ENCODE measurements at regions not wholly inside any gene's neighbourhood (a gene's known extent, or its start where the extent isn't known, plus 50 kb on each side); places are given as distances from the start of the nearest gene placed in this dataset.

DNA sequence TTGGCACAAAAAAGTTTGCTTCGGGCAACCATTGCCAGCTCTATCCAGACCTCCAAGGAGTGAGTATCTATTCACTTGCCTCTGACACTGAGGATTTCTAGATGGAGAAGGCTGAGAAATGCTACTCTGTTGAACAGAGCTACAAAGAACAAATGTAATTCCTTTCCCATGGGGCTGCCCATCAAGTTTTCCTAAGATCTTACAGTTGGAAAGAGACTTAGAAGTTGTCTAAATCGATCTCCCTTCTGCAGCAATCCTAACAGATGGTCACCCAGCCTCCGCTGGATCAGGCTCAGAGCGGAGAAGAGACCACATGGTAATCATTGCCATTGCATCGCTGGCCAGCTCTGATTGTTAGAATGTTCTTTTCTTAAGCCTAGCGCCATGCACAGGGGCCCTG lies 110.1 kb upstream of the BCL2L14 start:
- intact Hi-C loops (cut with DNase I) = no loop called here
- Histone ChIP-seq H3K27me3 (no peaks in the 10 kb centered on the region), H3K9me3 (replicated peaks in 1 of 3) (no peaks in the 10 kb centered on the region), H3K36me3 (replicated peaks in 1 of 2) (no peaks in the 10 kb centered on the region), H3K4me3 (no peak overlapping the region), H3K4me1 (replicated peaks in 1 of 2) (no peaks in the 10 kb centered on the region), H3K27ac (no peak overlapping the region)
- TF ChIP-seq, protein P1, sequence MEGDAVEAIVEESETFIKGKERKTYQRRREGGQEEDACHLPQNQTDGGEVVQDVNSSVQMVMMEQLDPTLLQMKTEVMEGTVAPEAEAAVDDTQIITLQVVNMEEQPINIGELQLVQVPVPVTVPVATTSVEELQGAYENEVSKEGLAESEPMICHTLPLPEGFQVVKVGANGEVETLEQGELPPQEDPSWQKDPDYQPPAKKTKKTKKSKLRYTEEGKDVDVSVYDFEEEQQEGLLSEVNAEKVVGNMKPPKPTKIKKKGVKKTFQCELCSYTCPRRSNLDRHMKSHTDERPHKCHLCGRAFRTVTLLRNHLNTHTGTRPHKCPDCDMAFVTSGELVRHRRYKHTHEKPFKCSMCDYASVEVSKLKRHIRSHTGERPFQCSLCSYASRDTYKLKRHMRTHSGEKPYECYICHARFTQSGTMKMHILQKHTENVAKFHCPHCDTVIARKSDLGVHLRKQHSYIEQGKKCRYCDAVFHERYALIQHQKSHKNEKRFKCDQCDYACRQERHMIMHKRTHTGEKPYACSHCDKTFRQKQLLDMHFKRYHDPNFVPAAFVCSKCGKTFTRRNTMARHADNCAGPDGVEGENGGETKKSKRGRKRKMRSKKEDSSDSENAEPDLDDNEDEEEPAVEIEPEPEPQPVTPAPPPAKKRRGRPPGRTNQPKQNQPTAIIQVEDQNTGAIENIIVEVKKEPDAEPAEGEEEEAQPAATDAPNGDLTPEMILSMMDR (IDR thresholded peaks at IDR 0.05) = no peak
- TF ChIP-seq POLR2A (IDR thresholded peaks at IDR 0.05) = no peak
- DNase-seq = no peak
- 92 to 96% (median 95%) methylated on average over 6 of the region's 6 CpGs for WGBS, 4 donors

DNA sequence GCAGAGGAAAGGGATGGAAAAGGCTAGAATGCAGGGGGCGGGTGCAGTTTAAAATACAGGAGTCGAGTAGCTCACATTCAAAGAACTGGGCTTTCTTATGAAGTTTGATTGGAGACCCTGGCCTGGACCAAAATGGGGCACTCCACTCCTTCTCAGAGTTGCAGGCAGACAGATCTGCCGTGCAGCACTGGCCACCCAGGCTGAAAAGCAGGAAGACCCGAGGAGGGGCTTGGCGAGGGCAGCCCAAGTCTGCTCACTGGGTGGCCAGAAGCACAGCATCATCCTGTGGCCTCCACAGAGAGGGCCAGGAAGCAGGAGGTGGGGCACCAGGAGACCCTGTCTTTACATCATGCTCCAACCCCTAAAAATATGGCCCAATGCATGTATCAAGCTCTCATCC lies 109.1 kb upstream of the BCL2L14 start:
- DNase-seq = no peak
- H3K36me3 ChIP-seq (replicated peaks in 1 of 2) = no peaks in the 10 kb centered on the region
- no peak overlapping the region for H3K27ac ChIP-seq
- 62 to 79% (median 73%) methylated on average over 5 of the region's 5 CpGs for WGBS, 4 donors
- intact Hi-C loops (cut with DNase I) = no loop called here
- H3K27me3 ChIP-seq = no peaks in the 10 kb centered on the region
- no peak overlapping the region for H3K4me3 ChIP-seq
- no peak for TF ChIP-seq POLR2A (IDR thresholded peaks at IDR 0.05)
- TF ChIP-seq, protein P1 (IDR thresholded peaks at IDR 0.05) = no peak
- H3K4me1 ChIP-seq (replicated peaks in 1 of 2) = no peaks in the 10 kb centered on the region
- no peaks in the 10 kb centered on the region for H3K9me3 ChIP-seq (replicated peaks in 1 of 3)

DNA sequence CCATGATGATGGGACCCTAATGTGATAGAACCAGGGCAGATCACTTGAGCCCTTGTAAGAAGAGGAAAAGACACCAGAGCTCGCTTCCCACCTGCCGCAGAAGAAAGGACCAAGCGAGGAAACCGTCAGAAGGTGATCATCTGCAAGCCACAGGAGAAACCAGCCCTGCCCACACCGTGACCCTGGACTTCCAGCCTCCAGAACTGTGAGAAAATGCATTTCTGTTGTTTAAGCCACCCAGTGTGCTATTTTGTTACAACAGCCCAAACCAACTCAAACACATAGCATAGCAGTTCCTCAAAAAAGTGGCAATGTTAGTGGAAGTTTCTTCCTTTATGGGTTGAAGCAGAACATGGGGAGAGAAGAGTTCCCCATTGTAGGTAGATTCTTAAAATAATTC lies 107.9 kb upstream of the BCL2L14 start:
- H3K36me3 ChIP-seq (replicated peaks in 1 of 2) = no peaks in the 10 kb centered on the region
- intact Hi-C loops (cut with DNase I) = no loop called here
- H3K9me3 ChIP-seq (replicated peaks in 1 of 3) = no peaks in the 10 kb centered on the region
- no peak for DNase-seq
- TF ChIP-seq, protein P1 (IDR thresholded peaks at IDR 0.05) = no peak
- no peak for TF ChIP-seq POLR2A (IDR thresholded peaks at IDR 0.05)
- H3K27me3 ChIP-seq = no peaks in the 10 kb centered on the region
- WGBS, 4 donors = 91 to 97% (median 94%) methylated on average over 5 of the region's 5 CpGs
- H3K27ac ChIP-seq = no peak overlapping the region
- no peaks in the 10 kb centered on the region for H3K4me1 ChIP-seq (replicated peaks in 1 of 2)
- H3K4me3 ChIP-seq = no peak overlapping the region

DNA sequence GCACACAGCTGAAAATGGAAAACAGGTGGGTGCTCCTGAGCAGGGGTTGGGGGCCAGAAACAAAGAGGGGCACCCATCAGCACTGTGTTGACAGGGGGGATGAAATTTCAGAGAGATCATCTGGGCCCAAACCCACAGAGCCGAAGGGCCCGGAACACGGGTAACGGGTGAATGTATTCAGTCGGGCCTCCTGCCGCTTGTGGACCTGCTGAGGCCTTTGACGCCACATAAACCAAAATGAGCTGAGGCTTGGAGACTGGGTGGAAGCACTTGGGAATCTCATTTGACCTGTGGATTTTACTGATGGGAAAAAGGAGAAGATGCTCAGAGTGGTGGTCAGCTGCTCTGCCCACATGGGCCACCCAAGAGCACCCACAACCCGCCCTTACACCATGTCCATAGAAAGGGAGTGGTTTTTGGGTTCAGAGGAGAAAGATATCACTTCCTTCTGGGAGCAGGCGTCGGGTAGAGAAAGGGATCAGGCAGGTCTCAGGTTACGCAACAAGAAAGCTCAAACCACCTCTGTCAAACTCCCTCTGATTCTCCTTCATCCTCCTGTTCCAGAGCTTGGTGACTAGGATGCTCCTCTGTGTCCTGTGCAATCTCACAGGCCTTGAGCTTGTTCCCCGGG lies 106.8 kb upstream of the BCL2L14 start:
- no peak for DNase-seq
- Histone ChIP-seq H3K4me1 (replicated peaks in 1 of 2) (no peaks in the 10 kb centered on the region), H3K27ac (no peak overlapping the region), H3K4me3 (no peak overlapping the region), H3K36me3 (replicated peaks in 1 of 2) (no peaks in the 10 kb centered on the region), H3K27me3 (no peaks in the 10 kb centered on the region), H3K9me3 (replicated peaks in 1 of 3) (no peaks in the 10 kb centered on the region)
- intact Hi-C loops (cut with DNase I) = no loop called here
- WGBS, 4 donors = 80 to 91% (median 85%) methylated on average over 11 to 12 of the region's 12 CpGs
- TF ChIP-seq, protein P1 (IDR thresholded peaks at IDR 0.05) = no peak
- no peak for TF ChIP-seq POLR2A (IDR thresholded peaks at IDR 0.05)
